ENCODE measurements at regions not wholly inside any gene's neighbourhood (a gene's known extent, or its start where the extent isn't known, plus 50 kb on each side); places are given as distances from the start of the nearest gene placed in this dataset.

GRCh38 chr16:50474138-50474537, 74.1 kb upstream of the NKD1 start:
- Histone ChIP-seq H4K20me1 (ENCODE audit: control insufficient read depth, insufficient read depth) (no peaks in the 10 kb centered on the region), H3K27me3 (replicated peaks in 1 of 2; ENCODE audit: control insufficient read depth in 2 of 2, insufficient read depth in 2 of 2, low read length in 1 of 2) (no peaks in the 10 kb centered on the region; a peak in 1 of 4 replicates), H3K27ac (ENCODE audit: control insufficient read depth, insufficient read depth) (no peak overlapping the region), H3K4me3 (no peak overlapping the region), H3K9ac (ENCODE audit: control insufficient read depth, insufficient read depth, low read length) (no peak overlapping the region), H3K9me3 (replicated peaks; ENCODE audit: control insufficient read depth, insufficient read depth, low read length) (no peaks in the 10 kb centered on the region), H3K36me3 (ENCODE audit: control insufficient read depth in 2 of 2, insufficient read depth in 2 of 2, low read length in 1 of 2) (no peaks in the 10 kb centered on the region), H3K4me2 (ENCODE audit: control insufficient read depth, insufficient read depth) (no peak overlapping the region), H3K4me1 (ENCODE audit: control insufficient read depth, insufficient read depth, low read length) (peaks cover 15% of the 10 kb centered on the region), H2AFZ (ENCODE audit: control insufficient read depth, low read depth, low read length) (peak overlapping the region; percentile 58; the same call in 1 of the 2 replicates), H3K79me2 (ENCODE audit: control insufficient read depth, insufficient read depth, low read length) (no peaks in the 10 kb centered on the region)
- 19% methylated on average over 2 of the region's 2 CpGs for WGBS (ENCODE audit: insufficient coverage, insufficient replicate concordance, low lambda C conversion rate, missing lambda C conversion rate)
- no peak for TF ChIP-seq TCF3 (IDR thresholded peaks at IDR 0.05; ENCODE audit: borderline replicate concordance, insufficient read depth, low read depth, low read length)
- TF ChIP-seq SMARCA5 (IDR thresholded peaks at IDR 0.05): no peak
- TF ChIP-seq POLR2AphosphoS2 (IDR thresholded peaks at IDR 0.05; ENCODE audit: low read depth, low read length): no peak
- no peak for TF ChIP-seq IRF5 (IDR thresholded peaks at IDR 0.05; ENCODE audit: borderline replicate concordance)
- no peak for TF ChIP-seq ETV6 (conservative IDR thresholded peaks at IDR 0.05 in 1 of 2, IDR thresholded peaks at IDR 0.05 in 1 of 2; ENCODE audit: borderline replicate concordance in 1 of 2, low read depth in 1 of 2)
- no peak for TF ChIP-seq E4F1 (IDR thresholded peaks at IDR 0.05; ENCODE audit: borderline replicate concordance, partially characterized antibody)
- TF ChIP-seq, protein P1, sequence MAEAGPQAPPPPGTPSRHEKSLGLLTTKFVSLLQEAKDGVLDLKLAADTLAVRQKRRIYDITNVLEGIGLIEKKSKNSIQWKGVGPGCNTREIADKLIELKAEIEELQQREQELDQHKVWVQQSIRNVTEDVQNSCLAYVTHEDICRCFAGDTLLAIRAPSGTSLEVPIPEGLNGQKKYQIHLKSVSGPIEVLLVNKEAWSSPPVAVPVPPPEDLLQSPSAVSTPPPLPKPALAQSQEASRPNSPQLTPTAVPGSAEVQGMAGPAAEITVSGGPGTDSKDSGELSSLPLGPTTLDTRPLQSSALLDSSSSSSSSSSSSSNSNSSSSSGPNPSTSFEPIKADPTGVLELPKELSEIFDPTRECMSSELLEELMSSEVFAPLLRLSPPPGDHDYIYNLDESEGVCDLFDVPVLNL (IDR thresholded peaks at IDR 0.05; ENCODE audit: low read depth, low read length): no peak
- TF ChIP-seq FOS (IDR thresholded peaks at IDR 0.05; ENCODE audit: borderline replicate concordance, extremely low read depth, insufficient read length): no peak
- no peak for TF ChIP-seq NBN (IDR thresholded peaks at IDR 0.05)
- no peak for TF ChIP-seq NFXL1 (IDR thresholded peaks at IDR 0.05; ENCODE audit: borderline replicate concordance)
- TF ChIP-seq DPF2 (IDR thresholded peaks at IDR 0.05): no peak
- TF ChIP-seq CBX3 (IDR thresholded peaks at IDR 0.05; ENCODE audit: borderline replicate concordance, low read depth): no peak
- TF ChIP-seq MXI1 (IDR thresholded peaks at IDR 0.05; ENCODE audit: low read depth, low read length): no peak
- no peak for TF ChIP-seq NR2C1 (IDR thresholded peaks at IDR 0.05)
- no peak for TF ChIP-seq ASH2L (IDR thresholded peaks at IDR 0.05; ENCODE audit: borderline replicate concordance, low read depth)
- TF ChIP-seq HDGF (IDR thresholded peaks at IDR 0.05): no peak
- no peak for TF ChIP-seq BMI1 (IDR thresholded peaks at IDR 0.05; ENCODE audit: borderline replicate concordance)
- TF ChIP-seq, protein P2, sequence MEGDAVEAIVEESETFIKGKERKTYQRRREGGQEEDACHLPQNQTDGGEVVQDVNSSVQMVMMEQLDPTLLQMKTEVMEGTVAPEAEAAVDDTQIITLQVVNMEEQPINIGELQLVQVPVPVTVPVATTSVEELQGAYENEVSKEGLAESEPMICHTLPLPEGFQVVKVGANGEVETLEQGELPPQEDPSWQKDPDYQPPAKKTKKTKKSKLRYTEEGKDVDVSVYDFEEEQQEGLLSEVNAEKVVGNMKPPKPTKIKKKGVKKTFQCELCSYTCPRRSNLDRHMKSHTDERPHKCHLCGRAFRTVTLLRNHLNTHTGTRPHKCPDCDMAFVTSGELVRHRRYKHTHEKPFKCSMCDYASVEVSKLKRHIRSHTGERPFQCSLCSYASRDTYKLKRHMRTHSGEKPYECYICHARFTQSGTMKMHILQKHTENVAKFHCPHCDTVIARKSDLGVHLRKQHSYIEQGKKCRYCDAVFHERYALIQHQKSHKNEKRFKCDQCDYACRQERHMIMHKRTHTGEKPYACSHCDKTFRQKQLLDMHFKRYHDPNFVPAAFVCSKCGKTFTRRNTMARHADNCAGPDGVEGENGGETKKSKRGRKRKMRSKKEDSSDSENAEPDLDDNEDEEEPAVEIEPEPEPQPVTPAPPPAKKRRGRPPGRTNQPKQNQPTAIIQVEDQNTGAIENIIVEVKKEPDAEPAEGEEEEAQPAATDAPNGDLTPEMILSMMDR (IDR thresholded peaks at IDR 0.05 in 2 of 3, conservative IDR thresholded peaks at IDR 0.05 in 1 of 3; ENCODE audit: control insufficient read depth in 2 of 3, extremely low read depth in 1 of 3, insufficient read depth in 1 of 3, low read depth in 3 of 3, low read length in 3 of 3): no peak
- TF ChIP-seq SPI1 (IDR thresholded peaks at IDR 0.05; ENCODE audit: borderline replicate concordance, insufficient read depth, low read depth, low read length): no peak
- ChIA-PET SMC1A (ENCODE audit: uncharacterized antibody, unreplicated experiment) (no interaction called here), POLR2A (no interaction called here), CTCF (no interaction called here), RAD21 (ENCODE audit: unreplicated experiment) (no interaction called here)
- intact Hi-C loops (cut with micrococcal nuclease; ENCODE audit: unreplicated experiment) (no loop called here), in situ Hi-C loops (cut with MboI) (no loop called here)
- no peak for DNase-seq (ENCODE audit: low read depth, low spot score)
- no TSS peak for BruUV-seq (replicated peaks)
- no peak for FAIRE-seq
- no peak for ATAC-seq
